Activated T-cell treated with anti-CD3 and anti-CD28 coated beads, Interleukin-2, amount 50 U/mL, for 48 hours (primary cell): ENCODE measurements at regions not wholly inside any gene's neighbourhood (a gene's known extent, or its start where the extent isn't known, plus 50 kb on each side); places are given as distances from the start of the nearest gene placed in this dataset.

Experiments used
- DNase-seq, 2 experiments: peaks; one replicate each; pipeline ENCODE4 v3.0.0-alpha.2; 2020

DNA sequence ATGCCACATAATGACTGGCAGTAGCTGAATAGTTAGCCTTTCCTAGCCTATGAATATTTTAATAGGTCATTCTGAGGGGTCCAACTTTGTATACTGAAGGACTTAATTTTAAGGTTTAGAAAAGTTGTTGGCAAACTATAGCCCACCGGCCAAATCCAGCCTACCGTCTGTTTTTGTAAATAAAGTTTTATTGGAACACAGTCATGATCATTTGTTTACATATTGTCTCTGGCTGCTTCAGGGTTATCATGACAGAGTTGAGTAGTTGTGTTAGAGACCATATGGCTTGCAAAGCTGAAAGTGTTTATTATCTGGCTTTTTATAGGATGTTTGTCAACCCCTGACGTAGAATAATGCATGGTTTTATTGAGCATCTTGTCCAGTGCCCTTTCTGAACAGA, 73.4 kb downstream of the NTMT2 start:
- DNase-seq: no peak

DNA sequence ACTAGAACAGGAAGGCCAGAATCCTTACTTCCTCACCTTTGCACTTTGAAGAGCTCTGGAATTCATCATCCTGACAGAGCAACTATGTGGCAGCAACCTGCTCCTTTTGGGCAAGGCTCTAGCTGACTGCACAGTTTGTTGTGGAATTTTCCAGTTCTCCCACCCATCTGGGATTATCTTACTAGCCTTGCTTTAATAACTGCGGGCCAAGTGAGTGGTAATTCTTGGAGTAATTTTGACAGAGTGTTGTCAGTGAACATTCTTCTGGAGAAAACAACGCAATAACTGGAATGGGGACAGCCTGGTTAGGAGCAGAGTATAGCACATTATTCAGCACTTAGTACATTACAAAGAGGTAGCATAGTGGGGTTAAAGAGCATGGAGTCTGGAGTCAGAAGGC, 75.3 kb downstream of the NTMT2 start:
- no peak for DNase-seq

- DNase-seq: no peak
Observed at GRCh38 chr1:170221495-170221894, 75.7 kb downstream of the NTMT2 start.

GRCh38 chr1:170224469-170224868, 78.7 kb downstream of the NTMT2 start:
- DNase-seq: no peak

- no peak for DNase-seq
Observed at GRCh38 chr1:170225781-170226530, 80.2 kb downstream of the NTMT2 start.

DNA sequence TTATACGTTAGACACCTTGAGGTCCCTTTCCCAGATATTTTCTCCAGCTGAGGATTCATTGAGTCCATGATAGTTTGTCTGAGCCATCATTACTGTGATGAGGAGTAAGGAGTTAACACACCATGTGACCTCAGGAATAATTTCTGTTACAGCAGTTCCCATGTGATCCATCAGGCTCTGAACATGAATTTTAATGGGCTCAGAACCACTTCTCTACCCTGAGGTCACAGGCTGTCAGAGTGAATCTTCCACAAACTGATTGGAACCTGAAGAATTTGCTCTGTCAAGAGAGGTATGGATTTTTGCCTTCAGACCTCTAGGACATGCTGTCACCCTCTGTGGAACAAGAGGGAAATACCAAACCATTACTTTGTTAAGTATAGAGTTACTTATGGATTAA, 81.0 kb downstream of the NTMT2 start:
- DNase-seq: no peak

- no peak for DNase-seq
Observed at GRCh38 chr1:170230323-170230722, 84.6 kb downstream of the NTMT2 start.

DNA sequence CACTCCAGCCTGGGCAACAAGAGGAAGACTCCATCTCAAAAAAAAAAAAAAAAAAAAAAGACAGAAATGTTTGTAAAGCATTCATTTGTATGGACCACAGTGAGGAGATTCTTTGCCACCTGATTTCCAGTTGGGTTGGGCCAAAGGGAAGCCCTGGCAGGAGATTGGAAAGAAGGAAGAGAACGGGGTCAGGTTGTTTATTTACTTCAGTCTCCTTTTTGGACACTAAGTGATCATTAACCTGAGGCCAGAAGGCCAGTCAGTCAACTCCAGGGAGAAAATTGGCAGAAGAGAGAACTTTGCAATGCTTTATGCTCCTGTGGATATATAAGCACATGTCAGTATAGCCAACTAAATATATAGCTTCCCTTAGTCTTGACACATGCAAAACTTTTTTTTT, 85.9 kb downstream of the NTMT2 start:
- DNase-seq: no peak

GRCh38 chr1:170238704-170239391, 93.1 kb downstream of the NTMT2 start:
- DNase-seq: no peak

DNA sequence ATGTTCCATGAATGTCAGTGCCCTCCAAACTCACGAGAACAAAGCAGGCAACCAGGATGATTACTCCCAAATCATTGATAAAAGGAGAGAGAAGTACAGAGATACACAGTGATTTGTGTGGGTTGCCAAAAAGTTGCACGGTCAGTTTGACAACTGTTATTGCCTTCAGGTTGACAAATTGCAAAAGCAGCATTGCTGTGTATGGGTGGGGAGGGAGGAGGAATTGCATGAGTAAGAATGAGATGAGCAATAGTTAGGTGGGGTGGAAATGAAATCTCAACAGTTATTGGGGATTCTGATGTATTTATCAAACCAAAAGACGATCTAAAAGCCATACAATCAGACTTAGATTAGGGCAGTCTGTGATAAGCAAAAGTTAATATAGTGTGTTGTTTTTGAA, 93.7 kb downstream of the NTMT2 start:
- no peak for DNase-seq

DNA sequence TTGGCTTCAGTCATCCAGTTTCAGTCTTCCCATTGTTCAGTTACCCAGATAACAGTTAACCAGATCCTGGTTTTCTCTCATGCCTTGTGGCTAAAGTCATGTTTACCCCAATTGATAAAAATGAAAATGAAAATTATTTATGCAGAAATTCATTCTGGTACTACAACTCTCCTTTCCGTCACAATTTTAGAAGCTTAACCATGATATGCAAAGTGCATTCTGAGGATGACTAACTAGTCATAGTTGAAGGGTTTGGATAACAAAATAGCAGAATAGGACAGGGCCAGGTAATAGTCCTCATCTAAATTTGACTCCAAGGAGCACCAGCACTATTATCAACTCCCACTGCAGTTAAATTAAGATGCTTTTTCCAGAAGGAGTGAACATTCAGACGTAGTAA, 94.7 kb downstream of the NTMT2 start:
- DNase-seq: no peak

- no peak for DNase-seq
Observed at GRCh38 chr1:170241266-170241851, 95.6 kb downstream of the NTMT2 start.

DNA sequence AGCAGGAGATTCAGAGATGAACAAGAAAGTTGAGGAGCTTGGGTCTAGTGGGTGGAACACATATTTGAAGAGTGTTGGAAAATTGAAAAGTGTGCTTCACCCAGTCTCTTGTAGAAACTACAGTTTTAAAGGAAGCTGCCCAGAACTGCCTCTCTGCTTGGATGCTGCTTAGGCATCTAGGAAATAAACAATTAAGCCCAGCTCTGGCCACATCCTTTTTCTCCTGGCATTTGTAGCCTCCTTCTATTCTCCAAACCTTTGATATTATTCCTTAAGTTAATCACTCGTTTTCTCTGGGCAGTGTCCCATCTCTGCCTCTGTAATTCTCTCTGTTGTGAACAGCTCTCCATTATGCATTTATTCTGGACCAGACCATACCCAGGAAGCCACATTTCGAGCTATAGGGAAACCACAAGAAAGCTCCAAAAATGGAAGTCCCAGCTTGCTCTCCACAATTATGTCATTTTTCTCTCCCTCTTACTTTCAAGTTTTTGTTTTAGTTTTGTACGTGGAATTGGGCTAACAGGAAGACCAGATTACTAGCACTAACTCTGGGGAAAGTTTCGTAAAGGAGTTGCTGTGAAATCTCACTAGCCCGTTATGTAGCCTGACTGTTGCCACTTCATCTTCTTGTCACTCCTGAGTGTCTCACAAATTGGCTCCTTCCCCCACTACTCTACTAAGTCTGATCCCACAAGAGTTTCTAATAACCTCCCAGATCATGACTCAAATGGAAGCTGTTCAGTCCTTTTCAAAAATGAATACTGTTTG, 102.2 kb downstream of the NTMT2 start:
- no peak for DNase-seq

DNA sequence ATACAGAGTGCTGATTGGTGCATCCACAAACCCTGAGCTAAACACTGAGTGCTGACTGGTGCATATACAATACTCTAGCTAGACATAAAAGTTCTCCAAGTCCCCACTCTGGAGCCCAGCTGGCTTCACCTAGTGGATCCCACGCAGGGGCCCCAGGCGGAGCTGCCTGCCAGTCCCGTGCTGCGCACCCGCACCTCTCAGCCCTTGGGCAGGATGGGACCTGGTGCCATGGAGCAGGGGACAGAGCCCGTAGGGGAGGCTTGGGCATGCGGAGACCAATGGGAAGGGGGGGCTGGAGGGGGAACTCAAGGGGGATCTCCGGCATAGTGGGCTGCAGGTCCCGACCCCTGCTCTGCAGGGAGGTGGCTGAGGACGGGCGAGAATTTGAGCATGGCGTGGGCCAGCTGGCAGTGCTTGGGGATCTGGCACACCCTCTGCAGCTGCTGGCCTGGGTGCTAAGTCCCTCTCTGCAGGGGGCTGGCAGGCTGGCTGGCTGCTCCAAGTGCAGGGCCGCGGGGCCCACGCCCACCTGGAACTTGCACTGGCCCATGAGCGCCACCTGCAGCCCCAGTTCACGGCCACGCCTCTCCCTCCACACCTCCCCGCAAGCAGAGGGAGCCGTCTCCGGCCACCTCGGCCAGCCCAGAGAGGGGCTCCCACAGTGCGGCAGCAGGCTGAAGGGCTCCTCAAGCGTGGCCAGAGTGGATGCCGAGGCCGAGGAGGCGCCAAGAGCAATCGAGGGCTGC, 104.9 kb downstream of the NTMT2 start:
- DNase-seq: no peak

DNA sequence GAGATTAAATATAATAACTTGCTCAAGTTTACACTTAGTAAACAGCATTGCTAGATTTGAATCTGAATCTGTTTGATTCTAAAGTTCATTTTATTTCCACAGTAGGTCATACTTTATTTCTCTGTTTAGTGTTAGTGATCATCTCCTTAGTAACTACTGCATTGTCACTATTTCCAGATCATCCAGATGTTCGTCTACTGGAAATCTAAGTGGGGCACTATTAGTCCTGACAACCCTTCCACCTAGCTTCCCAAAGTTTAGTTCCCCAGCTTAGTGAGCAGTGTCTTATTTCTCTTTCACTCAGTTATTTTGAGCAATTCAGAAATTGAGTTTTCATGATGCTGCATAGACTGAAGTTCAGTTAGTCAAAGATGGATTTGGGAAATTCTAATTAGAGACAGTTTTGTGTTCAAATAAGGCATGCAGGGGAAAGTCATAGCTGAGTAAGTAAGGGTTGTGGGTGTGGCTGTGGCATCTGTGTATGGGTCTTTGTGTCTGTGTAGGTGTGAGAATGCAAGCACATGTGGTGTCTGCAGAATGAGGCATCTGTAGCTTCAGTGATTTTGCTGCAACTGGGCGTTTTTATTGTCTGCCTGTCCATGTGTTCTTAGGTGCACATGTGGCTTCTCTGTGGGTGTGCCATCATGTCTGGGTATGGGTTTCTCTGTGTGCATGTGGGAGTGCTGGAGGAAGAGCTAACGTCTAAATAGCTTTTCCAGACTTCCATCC, 107.3 kb downstream of the NTMT2 start:
- no peak for DNase-seq

DNA sequence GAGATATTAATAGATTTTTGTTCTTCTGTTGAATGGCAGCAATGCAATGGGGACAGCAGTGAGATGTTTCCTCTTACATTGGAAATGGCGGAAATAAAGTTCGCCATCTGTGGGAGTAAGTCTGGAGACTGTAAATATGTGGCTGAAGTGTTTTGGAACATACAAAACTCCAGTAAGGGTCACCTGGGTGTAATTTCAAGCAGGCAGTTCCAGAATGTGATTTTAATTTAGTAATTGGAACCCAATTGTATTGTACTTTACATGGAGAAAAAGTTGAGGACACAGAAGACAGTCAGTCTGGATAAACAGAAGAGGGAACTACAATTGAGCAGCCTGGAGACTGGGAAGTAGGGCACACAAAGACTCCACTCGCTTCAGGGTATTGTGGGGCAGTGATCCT, 108.6 kb downstream of the NTMT2 start:
- no peak for DNase-seq

DNA sequence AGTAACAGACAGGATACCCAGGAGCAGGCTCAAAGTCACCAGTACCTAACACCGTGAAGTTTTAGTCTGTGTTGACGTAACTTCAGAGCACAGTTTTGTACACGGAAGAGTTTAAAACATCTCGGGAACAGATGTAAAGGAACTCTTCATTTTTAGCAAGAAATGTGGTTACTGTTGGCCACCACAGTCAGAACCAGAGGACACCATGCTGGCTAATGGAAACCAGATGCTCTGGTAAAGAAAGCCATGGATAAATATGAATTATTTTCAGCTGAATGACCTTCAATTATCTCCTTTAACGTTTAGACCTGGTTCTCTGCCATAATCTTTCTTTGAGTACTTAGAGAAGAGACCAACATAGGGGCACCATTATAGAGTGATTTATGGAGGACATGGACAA, 115.9 kb downstream of the NTMT2 start:
- no peak for DNase-seq

DNA sequence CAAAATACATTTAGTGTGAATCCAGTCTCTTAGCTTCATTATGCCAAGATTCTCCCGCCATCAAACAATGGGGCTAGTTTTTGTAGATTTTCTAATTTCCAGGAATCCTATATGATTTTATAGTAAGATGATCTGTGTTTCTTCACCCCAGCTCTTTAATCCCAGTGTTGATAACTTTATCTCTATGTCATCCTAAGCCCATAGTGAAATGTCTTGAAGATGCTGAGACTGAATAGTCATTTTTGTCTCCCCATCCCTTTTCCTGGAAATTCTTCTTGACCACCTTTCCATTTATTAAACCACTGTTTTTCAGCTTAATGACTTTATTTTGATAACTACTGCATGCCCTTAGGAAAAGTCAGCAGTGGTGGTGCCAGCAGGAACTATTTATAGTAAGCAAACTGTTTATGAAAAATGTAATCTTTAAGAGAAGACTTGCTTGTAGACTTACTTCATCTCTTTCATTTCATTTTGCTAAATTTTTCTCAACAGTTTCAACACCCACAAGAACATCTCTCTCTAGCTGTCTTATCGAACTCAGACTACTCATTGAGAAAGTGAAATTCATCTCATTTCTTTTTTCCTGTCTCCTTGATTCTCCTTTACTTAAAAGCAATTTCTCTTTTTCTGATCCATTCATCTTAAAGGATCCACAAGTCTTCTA, 116.6 kb downstream of the NTMT2 start:
- no peak for DNase-seq

GRCh38 chr1:170265234-170265633, 119.5 kb downstream of the NTMT2 start:
- DNase-seq: no peak

- no peak for DNase-seq
Observed at GRCh38 chr1:170267317-170267716, 121.6 kb downstream of the NTMT2 start.

GRCh38 chr1:170271430-170272161, 125.8 kb downstream of the NTMT2 start:
- no peak for DNase-seq
